Large intestine (tissue), 3 donors: ENCODE measurements at regions not wholly inside any gene's neighbourhood (a gene's known extent, or its start where the extent isn't known, plus 50 kb on each side); places are given as distances from the start of the nearest gene placed in this dataset.
"Not testable (repeated sequence)": the region's sequence is repeated elsewhere in the genome, so short reads cannot be mapped to it uniquely, and the experiment has no call there.

Experiments used
- DNase-seq, 2 donors: peaks; one replicate each; pipeline versions ENCODE4 v3.0.0 to v3.0.0-alpha.2; 2013
- H3K27ac ChIP-seq: one replicate; pipeline ENCODE4 v1.5.1; 2013; ENCODE audit warnings: low read length
- H3K27me3 ChIP-seq: 2 replicates; pipeline ENCODE4 v1.6.1; 2013; ENCODE audit warnings: low read length; ENCODE audit not compliant: control insufficient read depth, insufficient read depth
- H3K36me3 ChIP-seq: 2 replicates; pipeline ENCODE4 v1.6.1; 2013; ENCODE audit warnings: low read length; ENCODE audit not compliant: control insufficient read depth, insufficient read depth
- H3K4me1 ChIP-seq: one replicate; pipeline ENCODE4 v1.6.1; 2013; ENCODE audit warnings: low read length; ENCODE audit not compliant: control insufficient read depth, insufficient read depth
- H3K4me3 ChIP-seq: one replicate; pipeline ENCODE4 v1.5.1; 2013; ENCODE audit warnings: low read length
- H3K9me3 ChIP-seq: one replicate; pipeline ENCODE4 v1.6.1; 2013; ENCODE audit warnings: mild to moderate bottlenecking, low read depth, low read length, moderate library complexity; ENCODE audit not compliant: control insufficient read depth
- WGBS: methylation state at CpG from one replicate; pipeline ENCODE4 v1.1.5; 2013; ENCODE audit warnings: low lambda C conversion rate; ENCODE audit not compliant: insufficient coverage; 5-methylcytosine and 5-hydroxymethylcytosine counted together

- H3K4me1 ChIP-seq, result peaks cover 12% of the 10 kb centered on the region
- no peak overlapping the region for H3K4me3 ChIP-seq
- no peak for DNase-seq
- H3K9me3 ChIP-seq, result no peaks in the 10 kb centered on the region
- WGBS, result no CpG with 5 or more reads among the region's 4 CpGs
- H3K27ac ChIP-seq, result peak overlapping the region; percentile 46
- H3K36me3 ChIP-seq, result no peaks in the 10 kb centered on the region
- H3K27me3 ChIP-seq, result no peaks in the 10 kb centered on the region
These were observed 81.8 kb upstream of the SLC24A3 start for GRCh38 chr20:19130613-19130984.

GRCh38 chr20:19137641-19138040, 74.8 kb upstream of the SLC24A3 start:
- H3K9me3 ChIP-seq, result peaks cover 4% of the 10 kb centered on the region
- 80% methylated on average over 1 of the region's 3 CpGs for WGBS
- H3K4me1 ChIP-seq, result peaks cover 7% of the 10 kb centered on the region
- no peak overlapping the region for H3K4me3 ChIP-seq
- no peak overlapping the region for H3K27ac ChIP-seq
- H3K36me3 ChIP-seq, result no peaks in the 10 kb centered on the region
- peak in 1 of 2 donors; percentile 42 for DNase-seq
- no peaks in the 10 kb centered on the region for H3K27me3 ChIP-seq

- Histone ChIP-seq H3K36me3 (no peaks in the 10 kb centered on the region), H3K27ac (no peak overlapping the region), H3K27me3 (no peaks in the 10 kb centered on the region), H3K4me1 (peaks cover 7% of the 10 kb centered on the region), H3K4me3 (no peak overlapping the region), H3K9me3 (peaks cover 4% of the 10 kb centered on the region)
- DNase-seq, result no peak
- WGBS, result 100% methylated on average over 1 of the region's 1 CpG
These were observed 73.7 kb upstream of the SLC24A3 start for GRCh38 chr20:19138758-19139157.

- DNase-seq, H3K27me3 ChIP-seq, H3K9me3 ChIP-seq, H3K4me3 ChIP-seq, H3K27ac ChIP-seq, H3K36me3 ChIP-seq, H3K4me1 ChIP-seq: not testable (repeated sequence)
- 80% methylated on average over 1 of the region's 2 CpGs for WGBS
These were observed 72.9 kb upstream of the SLC24A3 start for GRCh38 chr20:19139584-19139983.

- Histone ChIP-seq H3K36me3 (no peaks in the 10 kb centered on the region), H3K9me3 (peaks cover 4% of the 10 kb centered on the region), H3K4me1 (peaks cover 7% of the 10 kb centered on the region), H3K4me3 (no peak overlapping the region), H3K27me3 (no peaks in the 10 kb centered on the region), H3K27ac (no peak overlapping the region)
- no peak for DNase-seq
- WGBS, result no CpG with 5 or more reads among the region's 3 CpGs
These were observed 70.4 kb upstream of the SLC24A3 start for GRCh38 chr20:19141998-19142397.

GRCh38 chr20:19143890-19144289, 68.6 kb upstream of the SLC24A3 start:
- peaks cover 3% of the 10 kb centered on the region for H3K9me3 ChIP-seq
- H3K27me3 ChIP-seq, result no peaks in the 10 kb centered on the region
- H3K36me3 ChIP-seq, result no peaks in the 10 kb centered on the region
- H3K4me3 ChIP-seq, result no peak overlapping the region
- H3K4me1 ChIP-seq, result no peaks in the 10 kb centered on the region
- 100% methylated on average over 2 of the region's 2 CpGs for whole genome bisulfite sequencing
- no peak overlapping the region for H3K27ac ChIP-seq
- no peak for DNase-seq

- Histone ChIP-seq H3K9me3 (no peaks in the 10 kb centered on the region), H3K27me3 (no peaks in the 10 kb centered on the region), H3K36me3 (no peaks in the 10 kb centered on the region), H3K27ac (no peak overlapping the region), H3K4me1 (no peaks in the 10 kb centered on the region), H3K4me3 (no peak overlapping the region)
- WGBS, result 100% methylated on average over 1 of the region's 1 CpG
- no peak for DNase-seq
These were observed 51.1 kb upstream of the SLC24A3 start for GRCh38 chr20:19161336-19161735.
